ENCODE measurements at regions not wholly inside any gene's neighbourhood (a gene's known extent, or its start where the extent isn't known, plus 50 kb on each side); places are given as distances from the start of the nearest gene placed in this dataset.

GRCh38 chr1:163799190-163799805 is 477.5 kb downstream of the NUF2 start:
- no peak overlapping the region for H3K4me3 ChIP-seq (ENCODE audit: insufficient read depth, low read depth, low read length)
- no peak for ATAC-seq (ENCODE audit: low read depth)
- in situ Hi-C loops (cut with MboI; ENCODE audit: low sequenced_read_pairs): no loop called here
- H3K4ac ChIP-seq (ENCODE audit: low read depth, low read length): no peak overlapping the region
- ChIA-PET CTCF (no interaction called here), POLR2A (ENCODE audit: unreplicated experiment) (no interaction called here)
- H3K36me3 ChIP-seq (ENCODE audit: control insufficient read depth, insufficient read depth, low read length): no peaks in the 10 kb centered on the region
- no peak overlapping the region for H3K56ac ChIP-seq (ENCODE audit: extremely low read depth, insufficient read depth, low read length)
- no peaks in the 10 kb centered on the region for H3K4me1 ChIP-seq (ENCODE audit: control insufficient read depth, insufficient read depth, low read length)
- H2AK5ac ChIP-seq (ENCODE audit: low read depth, low read length): no peak overlapping the region
- no peak overlapping the region for H2AFZ ChIP-seq (replicated peaks; ENCODE audit: low read length, poor library complexity)
- no peak overlapping the region for H4K5ac ChIP-seq (ENCODE audit: low read depth, low read length)
- H2BK15ac ChIP-seq (ENCODE audit: low read depth, low read length): no peak overlapping the region
- no peak overlapping the region for H3K27ac ChIP-seq (ENCODE audit: insufficient read depth, low read length)
- H4K20me1 ChIP-seq (ENCODE audit: insufficient read depth, low read length): no peaks in the 10 kb centered on the region
- no peak overlapping the region for H3K23ac ChIP-seq (ENCODE audit: low read depth, low read length)
- H3K79me1 ChIP-seq (ENCODE audit: low read depth in 1 of 2, low read length in 2 of 2): no peaks in the 10 kb centered on the region
- H2BK20ac ChIP-seq (ENCODE audit: low read depth, low read length): no peak overlapping the region
- no peak overlapping the region for H2BK120ac ChIP-seq (ENCODE audit: low read depth, low read length)
- H3K4me2 ChIP-seq (ENCODE audit: low read depth, low read length): no peak overlapping the region
- H3K9ac ChIP-seq (ENCODE audit: low read depth, low read length): no peak overlapping the region
- H3K27me3 ChIP-seq (ENCODE audit: control insufficient read depth, insufficient read depth, low read length): no peaks in the 10 kb centered on the region
- TF ChIP-seq CTCF (conservative IDR thresholded peaks at IDR 0.05; ENCODE audit: low read depth, low read length) (no peak), CHD1 (IDR thresholded peaks at IDR 0.05; ENCODE audit: low read depth, low read length) (no peak), SMC3 (IDR thresholded peaks at IDR 0.05; ENCODE audit: low read depth, low read length) (no peak), MAZ (IDR thresholded peaks at IDR 0.05; ENCODE audit: borderline replicate concordance, low read depth, low read length) (no peak), NFE2L2 (IDR thresholded peaks at IDR 0.05; ENCODE audit: low read depth, low read length) (no peak), CEBPB (IDR thresholded peaks at IDR 0.05; ENCODE audit: low read depth, low read length) (no peak)
- H2BK5ac ChIP-seq (ENCODE audit: low read depth, low read length, poor library complexity, severe bottlenecking): no peak overlapping the region
- H3K14ac ChIP-seq (replicated peaks; ENCODE audit: low read depth, low read length): no peak overlapping the region
- no TSS peak for BruUV-seq (replicated peaks)
- H3K9me3 ChIP-seq (ENCODE audit: control insufficient read depth, insufficient read depth, low read length): no peaks in the 10 kb centered on the region
- H3K9me1 ChIP-seq (ENCODE audit: insufficient read depth, low read length): no peaks in the 10 kb centered on the region
- DNase-seq: no peak
- no peak overlapping the region for H2AK9ac ChIP-seq (replicated peaks; ENCODE audit: low read depth, low read length, poor library complexity)
- dilution Hi-C loops (cut with HindIII; ENCODE audit: low sequenced_read_pairs, unreplicated experiment): no loop called here
- H3K18ac ChIP-seq (ENCODE audit: low read depth, low read length): no peak overlapping the region
- intact Hi-C loops (cut with micrococcal nuclease): no loop called here
- whole genome bisulfite sequencing, 2 experiments (ENCODE audit: extremely low coverage in 2 of 2, insufficient read length in 1 of 2): no CpG with 5 or more reads among the region's 6 CpGs
- H4K8ac ChIP-seq (ENCODE audit: low read depth in 2 of 2, low read length in 2 of 2): no peak overlapping the region
- no peak overlapping the region for H4K91ac ChIP-seq (ENCODE audit: insufficient read depth, low read depth, low read length)

All from IMR-90 (cell line).